ENCODE measurements at regions not wholly inside any gene's neighbourhood (a gene's known extent, or its start where the extent isn't known, plus 50 kb on each side); places are given as distances from the start of the nearest gene placed in this dataset.

GRCh38 chr6:134447423-134447822 lies 129.5 kb upstream of the SGK1 start:
- BruUV-seq (replicated peaks), result no TSS peak
- no peaks in the 10 kb centered on the region for H3K4me1 ChIP-seq
- H3K9me3 ChIP-seq, result no peaks in the 10 kb centered on the region
- H3K9me3 Mint-ChIP-seq (ENCODE audit: unreplicated experiment), result no peaks in the 10 kb centered on the region
- no peaks in the 10 kb centered on the region for H3K36me3 ChIP-seq (ENCODE audit: control insufficient read depth, insufficient read depth, low read length)
- H3K4me3 ChIP-seq (ENCODE audit: low read depth, low read length), result no peak overlapping the region
- H3K4me1 Mint-ChIP-seq (ENCODE audit: low read depth, unreplicated experiment), result peaks cover 6% of the 10 kb centered on the region
- no peak for TF ChIP-seq CTCF (IDR thresholded peaks at IDR 0.05; ENCODE audit: insufficient read depth in 1 of 2, low read depth in 1 of 2, low read length in 1 of 2, severe bottlenecking in 1 of 2, unreplicated experiment in 1 of 2)
- no peaks in the 10 kb centered on the region for H3K27me3 Mint-ChIP-seq (ENCODE audit: insufficient read depth, unreplicated experiment)
- H3K36me3 Mint-ChIP-seq (ENCODE audit: insufficient read depth, unreplicated experiment), result no peaks in the 10 kb centered on the region
- no peak overlapping the region for H3K27ac Mint-ChIP-seq (ENCODE audit: unreplicated experiment)
- H3K4me3 Mint-ChIP-seq (ENCODE audit: unreplicated experiment), result no peak overlapping the region
- no peaks in the 10 kb centered on the region for H3K27me3 ChIP-seq (replicated peaks; ENCODE audit: control insufficient read depth, insufficient read depth, low read length)
- POLR2A ChIA-PET, result no interaction called here
- no peak for DNase-seq
- CTCF ChIA-PET, result no interaction called here
- intact Hi-C loops (cut with micrococcal nuclease; ENCODE audit: unreplicated experiment), result no loop called here

GRCh38 chr6:134446896-134447295 lies 129.0 kb upstream of the SGK1 start:
- Mint-ChIP-seq H3K27ac (ENCODE audit: unreplicated experiment) (no peak overlapping the region), H3K4me3 (ENCODE audit: unreplicated experiment) (no peak overlapping the region), H3K4me1 (ENCODE audit: low read depth, unreplicated experiment) (peaks cover 6% of the 10 kb centered on the region), H3K27me3 (ENCODE audit: insufficient read depth, unreplicated experiment) (no peaks in the 10 kb centered on the region), H3K36me3 (ENCODE audit: insufficient read depth, unreplicated experiment) (no peaks in the 10 kb centered on the region), H3K9me3 (ENCODE audit: unreplicated experiment) (no peaks in the 10 kb centered on the region)
- no peak for TF ChIP-seq CTCF (IDR thresholded peaks at IDR 0.05; ENCODE audit: insufficient read depth in 1 of 2, low read depth in 1 of 2, low read length in 1 of 2, severe bottlenecking in 1 of 2, unreplicated experiment in 1 of 2)
- H3K4me1 ChIP-seq, result no peaks in the 10 kb centered on the region
- intact Hi-C loops (cut with micrococcal nuclease; ENCODE audit: unreplicated experiment), result no loop called here
- H3K27me3 ChIP-seq (replicated peaks; ENCODE audit: control insufficient read depth, insufficient read depth, low read length), result no peaks in the 10 kb centered on the region
- ChIA-PET CTCF (no interaction called here), POLR2A (no interaction called here)
- no peaks in the 10 kb centered on the region for H3K9me3 ChIP-seq
- DNase-seq, result no peak
- H3K4me3 ChIP-seq (ENCODE audit: low read depth, low read length), result no peak overlapping the region
- no peaks in the 10 kb centered on the region for H3K36me3 ChIP-seq (ENCODE audit: control insufficient read depth, insufficient read depth, low read length)
- no TSS peak for BruUV-seq (replicated peaks)

GRCh38 chr6:134446218-134446848 lies 128.4 kb upstream of the SGK1 start:
- no peak for DNase-seq
- intact Hi-C loops (cut with micrococcal nuclease; ENCODE audit: unreplicated experiment), result no loop called here
- no TSS peak for BruUV-seq (replicated peaks)
- Mint-ChIP-seq H3K4me1 (ENCODE audit: low read depth, unreplicated experiment) (peaks cover 6% of the 10 kb centered on the region), H3K4me3 (ENCODE audit: unreplicated experiment) (no peak overlapping the region), H3K9me3 (ENCODE audit: unreplicated experiment) (no peaks in the 10 kb centered on the region), H3K36me3 (ENCODE audit: insufficient read depth, unreplicated experiment) (no peaks in the 10 kb centered on the region), H3K27me3 (ENCODE audit: insufficient read depth, unreplicated experiment) (no peaks in the 10 kb centered on the region), H3K27ac (ENCODE audit: unreplicated experiment) (no peak overlapping the region)
- Histone ChIP-seq H3K4me3 (ENCODE audit: low read depth, low read length) (no peak overlapping the region), H3K9me3 (no peaks in the 10 kb centered on the region), H3K27me3 (replicated peaks; ENCODE audit: control insufficient read depth, insufficient read depth, low read length) (no peaks in the 10 kb centered on the region), H3K36me3 (ENCODE audit: control insufficient read depth, insufficient read depth, low read length) (no peaks in the 10 kb centered on the region), H3K4me1 (no peaks in the 10 kb centered on the region)
- CTCF ChIA-PET, result no interaction called here
- POLR2A ChIA-PET, result no interaction called here
- peak in 1 of 2 experiments; percentile 2 for TF ChIP-seq CTCF (IDR thresholded peaks at IDR 0.05; ENCODE audit: insufficient read depth in 1 of 2, low read depth in 1 of 2, low read length in 1 of 2, severe bottlenecking in 1 of 2, unreplicated experiment in 1 of 2)

All from Caco-2 (cell line).